Frontal cortex (tissue), 3 donors: ENCODE measurements at regions not wholly inside any gene's neighbourhood (a gene's known extent, or its start where the extent isn't known, plus 50 kb on each side); places are given as distances from the start of the nearest gene placed in this dataset.

ENCODE experiments used
- DNase-seq, 2 donors: peaks; one replicate each; pipeline ENCODE4 v3.0.0; 2012; ENCODE audit warnings: low spot score in 2 of 2
- FAIRE-seq: peaks from 2 replicates; lab custom pipeline; 2012; peaks lifted over from hg19 to GRCh38; lab: Jason Lieb, UNC
- donor health status: control.
- donor health status: control.
- donor health status: control.

DNA sequence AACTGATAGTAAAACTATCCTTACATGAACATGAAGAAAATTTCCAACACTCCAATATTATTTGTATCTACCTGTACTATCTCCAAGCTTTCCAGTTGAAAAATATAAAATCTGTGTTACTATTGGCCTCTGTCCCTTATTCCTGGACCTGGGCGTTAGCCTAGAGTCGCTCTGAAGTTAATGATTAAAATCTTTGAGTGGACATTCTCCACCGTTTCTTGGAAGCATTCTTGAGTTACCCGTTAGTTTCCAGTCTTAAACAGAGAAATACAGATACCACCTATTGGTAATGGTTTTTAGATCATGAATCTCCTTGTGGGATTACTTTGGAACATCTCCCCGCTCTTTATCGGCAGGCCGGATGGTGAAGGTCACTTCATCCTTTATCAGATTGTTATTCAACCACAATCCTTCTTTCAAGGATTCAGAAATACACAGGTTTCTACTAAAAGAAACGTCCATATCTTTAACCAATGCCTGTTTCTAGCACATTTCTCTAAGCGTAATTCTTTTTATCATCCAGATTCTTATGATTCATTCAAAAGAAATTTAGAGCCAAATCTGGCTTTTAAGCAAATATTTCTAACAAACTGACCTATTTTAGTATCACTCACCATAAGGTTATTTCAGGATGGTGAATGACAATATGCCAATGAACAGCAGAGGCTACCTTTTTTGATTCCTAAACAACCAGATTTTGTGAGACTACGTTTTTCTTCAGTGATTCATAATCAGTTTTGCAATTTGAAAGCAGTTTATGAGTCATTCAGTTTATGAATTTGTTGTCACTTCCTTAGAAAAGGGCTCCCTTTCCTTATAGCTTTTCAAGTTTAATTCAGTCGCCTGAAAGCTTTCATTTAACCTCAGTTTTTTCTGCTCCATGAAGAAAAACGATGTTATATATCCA, 70.2 kb upstream of the ERRFI1 start:
- FAIRE-seq (no peak), DNase-seq (no peak)

DNA sequence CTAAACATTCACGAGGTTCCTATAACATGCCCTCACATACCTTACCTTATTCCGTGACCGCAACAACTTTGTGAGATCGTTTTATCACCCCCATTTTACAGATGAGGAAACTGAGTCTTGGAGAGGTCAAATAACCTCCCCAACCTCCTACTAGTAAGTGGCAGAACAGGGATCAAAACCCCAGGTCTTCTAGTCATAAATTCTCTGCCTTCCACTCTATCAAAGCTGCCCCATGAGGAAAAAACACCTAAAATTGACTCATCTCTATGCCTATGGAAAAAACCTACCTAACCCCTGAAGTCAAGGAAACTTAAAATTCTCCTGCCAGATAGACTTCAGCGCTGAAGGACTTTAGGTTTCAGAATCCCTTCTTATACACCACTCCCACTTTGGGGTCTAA, 69.5 kb upstream of the ERRFI1 start:
- DNase-seq (no peak), FAIRE-seq (no peak)

GRCh38 chr1:8094481-8095241, 68.6 kb upstream of the ERRFI1 start:
- FAIRE-seq, result no peak
- DNase-seq, result no peak

DNA sequence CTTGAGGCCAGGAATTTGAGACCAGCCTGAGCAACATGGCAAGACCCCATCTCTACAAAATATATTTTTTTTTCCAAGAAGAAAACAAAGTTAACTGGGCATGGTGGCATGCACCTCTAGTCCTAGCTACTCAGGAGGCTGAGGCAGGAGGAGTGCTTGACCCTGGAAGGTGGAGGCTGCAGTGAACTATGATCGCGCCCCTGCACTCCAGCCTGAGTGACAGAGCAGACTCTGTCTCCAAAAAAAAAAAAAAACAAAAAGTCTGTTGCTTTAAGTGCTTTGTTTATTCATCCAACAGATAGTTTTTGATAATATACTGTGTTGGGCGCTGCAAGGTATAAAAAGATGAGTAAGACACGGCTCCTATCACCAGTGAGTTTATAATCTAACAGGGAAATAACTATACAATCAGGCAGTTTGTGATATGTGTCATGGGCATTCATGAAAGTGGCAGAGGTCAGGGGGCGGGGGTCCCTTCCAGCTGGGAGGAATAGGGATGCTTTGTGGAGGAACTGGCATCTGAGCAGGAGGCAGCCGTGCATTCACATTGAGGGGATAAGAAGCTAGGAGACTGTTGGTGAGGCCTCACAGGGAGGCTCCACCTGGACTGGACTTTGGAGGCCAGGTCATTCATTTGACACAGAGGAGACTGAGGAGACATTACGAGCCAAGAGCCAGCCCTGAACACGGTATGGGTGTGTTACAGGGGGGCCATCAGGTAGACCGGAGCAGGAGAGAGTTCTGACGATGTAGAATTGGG, 67.3 kb upstream of the ERRFI1 start:
- no peak for DNase-seq

GRCh38 chr1:8092657-8093056, 66.5 kb upstream of the ERRFI1 start:
- FAIRE-seq, result no peak

More for the DNA sequence above, 67.3 kb upstream of the ERRFI1 start:
- no peak for FAIRE-seq

DNA sequence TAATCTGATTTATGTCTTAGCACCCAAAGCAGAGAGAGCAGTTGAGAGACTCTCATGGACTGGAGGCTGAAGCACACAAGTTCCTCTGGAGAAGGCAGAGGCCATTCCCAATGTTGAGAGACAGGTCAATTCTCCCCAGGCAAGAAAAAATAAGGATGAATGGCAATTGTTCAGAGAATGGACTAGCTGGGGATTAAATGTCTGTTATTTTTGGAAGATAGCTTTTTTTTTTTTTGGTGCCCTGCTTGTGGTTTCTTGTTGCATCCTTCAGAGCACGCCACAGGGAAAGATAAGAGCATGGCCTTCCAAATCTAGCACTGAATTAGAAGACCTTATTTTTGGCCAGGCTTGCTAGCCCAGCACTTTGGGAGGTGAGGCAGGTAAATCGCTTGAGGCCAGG, 65.6 kb upstream of the ERRFI1 start:
- DNase-seq (no peak), FAIRE-seq (no peak)

More at GRCh38 chr1:8092657-8093056, 66.5 kb upstream of the ERRFI1 start:
- no peak for DNase-seq

GRCh38 chr1:8090241-8090702, 64.2 kb upstream of the ERRFI1 start:
- FAIRE-seq, result no peak
- DNase-seq, result no peak

DNA sequence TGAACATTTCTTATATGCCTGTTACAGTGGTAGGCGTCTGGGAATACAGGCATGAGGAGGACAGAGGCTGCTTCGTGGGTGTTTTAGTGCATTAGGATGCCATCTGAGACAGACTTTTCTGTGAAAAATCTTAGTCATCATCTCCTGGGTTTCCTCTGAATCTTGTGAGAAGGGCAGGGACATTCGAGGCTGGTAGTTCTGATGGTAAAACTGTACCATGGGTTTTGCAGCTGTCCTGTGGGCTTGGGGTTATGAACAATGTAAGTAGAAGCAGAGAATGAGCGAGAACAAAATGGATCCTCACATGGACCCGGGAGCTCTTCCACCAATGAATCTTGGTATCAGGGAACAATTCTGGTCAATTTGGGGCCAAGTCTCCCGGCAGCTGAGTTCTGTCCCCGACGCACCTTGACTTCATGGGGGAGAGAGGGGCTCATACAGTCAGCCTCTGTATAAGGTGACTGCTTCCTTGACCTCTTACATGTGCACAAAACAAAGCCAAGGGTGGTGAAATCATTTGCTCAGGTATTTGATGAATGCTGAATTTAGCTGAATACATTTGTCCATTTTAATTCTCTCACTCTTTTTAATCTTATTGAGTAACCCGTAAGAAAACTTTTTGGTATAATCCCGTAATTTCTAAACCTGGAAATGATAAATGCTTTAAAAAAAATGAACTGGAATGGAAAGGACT, 63.6 kb upstream of the ERRFI1 start:
- DNase-seq, result no peak
- no peak for FAIRE-seq

DNA sequence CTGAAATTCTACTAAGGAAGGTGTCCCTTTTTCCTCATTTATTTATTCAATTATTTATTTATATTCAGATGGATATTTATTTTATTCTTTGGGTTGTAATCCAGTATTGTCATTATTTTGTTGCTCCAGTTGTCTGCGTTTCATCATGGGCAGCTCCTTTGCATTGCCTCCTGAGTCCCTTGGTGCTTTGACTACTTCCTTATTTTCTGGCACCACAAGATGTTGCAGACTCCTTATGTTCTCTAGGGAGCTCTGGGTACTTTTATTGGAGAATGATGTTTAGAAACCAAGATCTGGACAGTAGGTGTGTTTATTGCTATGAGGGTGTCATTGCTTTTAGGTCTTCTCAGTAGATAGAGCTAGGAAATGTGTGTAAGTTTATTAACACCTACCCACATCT, 59.9 kb upstream of the ERRFI1 start:
- FAIRE-seq (no peak), DNase-seq (no peak)

- FAIRE-seq (no peak), DNase-seq (no peak)
These were observed 58.8 kb upstream of the ERRFI1 start for GRCh38 chr1:8084913-8085312.

DNA sequence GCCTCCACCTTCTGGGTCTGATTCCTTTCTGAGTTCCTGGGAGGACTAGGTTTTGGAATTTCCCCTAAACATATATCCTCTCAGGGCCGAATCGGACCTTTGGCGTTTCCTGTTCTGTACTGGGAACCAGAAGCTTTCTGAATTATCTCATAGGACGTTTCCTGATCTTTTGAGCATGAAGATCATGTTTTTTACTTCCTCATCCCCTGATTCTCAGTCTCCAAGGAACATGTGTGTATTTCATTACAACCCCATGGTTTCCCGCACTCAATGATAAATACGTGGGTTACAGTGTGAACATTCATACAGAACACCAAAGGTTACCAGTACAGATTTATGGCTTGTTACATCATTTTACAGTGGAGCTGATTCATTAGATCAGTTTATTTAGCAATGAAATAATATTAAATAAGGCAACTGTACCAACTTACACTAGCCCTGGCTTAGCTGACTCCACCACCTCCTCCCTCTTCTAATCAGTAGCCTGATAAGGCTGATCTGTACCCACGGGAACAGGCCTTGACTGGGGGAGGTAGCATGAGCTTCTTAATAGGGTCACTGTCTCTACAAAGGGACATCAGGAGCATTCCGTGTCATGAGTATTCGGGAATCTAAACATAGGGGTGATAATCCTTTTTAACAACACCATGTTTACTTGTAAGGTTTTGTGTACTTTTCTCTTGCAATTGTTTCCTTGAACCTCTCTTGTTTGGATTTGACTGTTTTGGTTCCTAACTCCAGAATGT, 57.8 kb upstream of the ERRFI1 start:
- DNase-seq (no peak), FAIRE-seq (no peak)

- DNase-seq (no peak), FAIRE-seq (no peak)
These were observed 56.8 kb upstream of the ERRFI1 start for GRCh38 chr1:8082945-8083344.

- no peak for FAIRE-seq
- no peak for DNase-seq
These were observed 52.1 kb upstream of the ERRFI1 start for GRCh38 chr1:8078176-8078671.

DNA sequence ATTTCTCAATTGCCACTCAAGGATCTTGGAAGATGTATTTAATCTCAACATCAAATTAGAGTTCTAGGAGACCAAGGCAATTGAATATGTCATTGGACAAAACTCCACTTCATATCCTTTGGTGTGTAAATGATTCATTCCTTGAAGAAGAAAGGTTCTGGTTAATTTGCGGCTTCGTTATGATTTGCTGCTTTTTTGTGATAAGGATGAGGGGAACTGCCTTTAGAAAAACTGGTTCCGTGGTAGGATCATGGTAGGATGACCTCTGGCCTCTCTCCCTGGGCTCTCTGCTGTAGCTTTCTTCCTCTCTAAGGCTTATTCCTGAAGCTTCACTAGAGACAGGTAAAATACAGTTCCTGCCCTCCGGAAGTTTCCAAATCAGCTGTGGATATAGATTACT, 51.5 kb upstream of the ERRFI1 start:
- DNase-seq (no peak), FAIRE-seq (no peak)

DNA sequence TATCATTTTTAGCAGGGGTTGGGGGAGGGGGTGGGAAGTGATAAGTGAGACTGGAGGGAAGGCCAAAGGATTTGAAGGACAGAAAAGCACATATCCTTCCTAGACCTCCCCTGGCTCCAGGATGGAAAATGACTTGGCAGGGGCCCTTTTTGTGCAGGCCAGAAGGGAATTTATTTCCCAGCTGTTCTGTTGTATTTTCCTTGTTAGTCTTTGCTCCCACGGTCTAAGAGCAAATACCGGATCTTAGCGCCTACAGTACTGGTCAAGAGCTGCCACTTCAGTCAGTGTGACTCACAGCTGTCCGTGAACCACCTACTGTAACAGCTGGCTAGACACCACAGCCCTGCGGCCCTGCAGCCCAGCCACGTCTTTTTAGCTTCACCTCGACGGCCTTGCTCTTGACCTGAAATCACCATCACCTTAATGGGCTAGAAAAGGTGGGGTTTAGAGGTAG, 51.0 kb upstream of the ERRFI1 start:
- no peak for FAIRE-seq
- DNase-seq, result no peak

GRCh38 chr1:8076176-8076575, 50.1 kb upstream of the ERRFI1 start:
- DNase-seq (no peak), FAIRE-seq (no peak)
